C4-2B (cell line): ENCODE measurements at regions not wholly inside any gene's neighbourhood (a gene's known extent, or its start where the extent isn't known, plus 50 kb on each side); places are given as distances from the start of the nearest gene placed in this dataset.

Experiments
- H3K27ac ChIP-seq: fragments of 450-650 bp; 2 replicates; pipeline ENCODE4 v1.5.1; 2017
- ZFX ChIP-seq: fragments of 450-650 bp; IDR thresholded peaks from 2 replicates; pipeline ENCODE4 v1.6.1; 2017
- TF ChIP-seq, protein P1 (sequence below): fragments of 450-650 bp; conservative IDR thresholded peaks from 2 replicates; pipeline ENCODE4 v1.5.1; 2017; ENCODE audit warnings: mild to moderate bottlenecking

DNA sequence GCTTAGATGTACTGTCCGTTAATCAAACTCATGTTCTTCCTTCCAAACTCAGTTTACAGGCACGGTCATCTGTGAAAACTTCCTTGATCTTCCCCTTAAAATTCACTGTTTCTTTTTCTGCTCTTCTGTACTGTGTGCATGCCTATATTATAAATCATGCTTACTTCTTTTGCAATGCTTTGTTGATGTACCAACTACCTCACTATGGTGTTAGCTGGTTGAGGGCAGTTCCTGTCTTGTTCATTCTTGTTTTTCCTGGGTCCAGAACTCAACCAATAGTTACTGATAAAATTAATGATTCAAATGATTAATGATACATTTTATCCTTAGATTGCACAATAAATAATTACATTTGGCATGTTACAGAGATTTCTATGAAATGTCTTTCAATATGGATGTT lies 163.8 kb downstream of the CHRM3 start:
- no peak overlapping the region for H3K27ac ChIP-seq
- no peak for TF ChIP-seq ZFX
- TF ChIP-seq, protein P1, sequence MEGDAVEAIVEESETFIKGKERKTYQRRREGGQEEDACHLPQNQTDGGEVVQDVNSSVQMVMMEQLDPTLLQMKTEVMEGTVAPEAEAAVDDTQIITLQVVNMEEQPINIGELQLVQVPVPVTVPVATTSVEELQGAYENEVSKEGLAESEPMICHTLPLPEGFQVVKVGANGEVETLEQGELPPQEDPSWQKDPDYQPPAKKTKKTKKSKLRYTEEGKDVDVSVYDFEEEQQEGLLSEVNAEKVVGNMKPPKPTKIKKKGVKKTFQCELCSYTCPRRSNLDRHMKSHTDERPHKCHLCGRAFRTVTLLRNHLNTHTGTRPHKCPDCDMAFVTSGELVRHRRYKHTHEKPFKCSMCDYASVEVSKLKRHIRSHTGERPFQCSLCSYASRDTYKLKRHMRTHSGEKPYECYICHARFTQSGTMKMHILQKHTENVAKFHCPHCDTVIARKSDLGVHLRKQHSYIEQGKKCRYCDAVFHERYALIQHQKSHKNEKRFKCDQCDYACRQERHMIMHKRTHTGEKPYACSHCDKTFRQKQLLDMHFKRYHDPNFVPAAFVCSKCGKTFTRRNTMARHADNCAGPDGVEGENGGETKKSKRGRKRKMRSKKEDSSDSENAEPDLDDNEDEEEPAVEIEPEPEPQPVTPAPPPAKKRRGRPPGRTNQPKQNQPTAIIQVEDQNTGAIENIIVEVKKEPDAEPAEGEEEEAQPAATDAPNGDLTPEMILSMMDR = no peak

DNA sequence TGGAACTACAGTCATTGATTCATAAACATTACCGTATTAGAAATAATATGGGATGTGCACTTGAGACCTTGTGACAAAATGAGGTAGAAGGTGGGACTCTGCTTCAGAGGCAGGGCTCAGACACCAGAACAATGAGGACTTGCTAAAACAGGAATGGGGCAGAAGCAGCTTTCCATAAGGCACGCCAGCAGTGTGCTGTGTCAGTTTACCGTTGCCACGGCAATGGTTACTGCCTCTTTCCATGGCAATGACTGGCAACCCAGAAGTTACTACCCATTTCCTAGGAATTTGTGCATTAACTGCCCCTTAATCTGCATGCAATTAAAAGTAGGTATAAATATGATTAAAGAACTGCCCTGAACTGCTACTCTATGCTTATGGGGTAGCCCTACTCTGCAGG lies 169.0 kb downstream of the CHRM3 start:
- TF ChIP-seq, protein P1 = no peak
- no peak for TF ChIP-seq ZFX
- no peak overlapping the region for H3K27ac ChIP-seq

DNA sequence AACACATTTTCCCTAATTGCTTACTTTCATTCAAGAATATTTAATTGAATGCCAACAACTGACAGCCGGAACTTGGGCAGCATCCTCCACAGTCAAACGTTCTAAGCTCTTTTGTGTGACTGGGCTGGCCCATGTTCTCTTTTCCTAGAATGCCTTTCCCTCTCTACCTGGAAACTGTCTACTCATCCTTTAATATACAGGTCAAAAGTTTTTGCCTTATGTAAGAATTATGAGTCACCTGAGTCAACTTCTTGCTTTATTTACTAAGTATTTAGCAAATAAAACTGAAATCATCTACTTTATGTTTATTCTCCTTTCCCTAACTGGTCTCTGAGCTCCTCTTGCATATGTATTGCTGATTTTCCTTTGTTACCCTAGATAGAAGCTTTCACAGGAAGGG lies 172.2 kb downstream of the CHRM3 start:
- TF ChIP-seq, protein P1 = no peak
- no peak for TF ChIP-seq ZFX
- no peak overlapping the region for H3K27ac ChIP-seq

DNA sequence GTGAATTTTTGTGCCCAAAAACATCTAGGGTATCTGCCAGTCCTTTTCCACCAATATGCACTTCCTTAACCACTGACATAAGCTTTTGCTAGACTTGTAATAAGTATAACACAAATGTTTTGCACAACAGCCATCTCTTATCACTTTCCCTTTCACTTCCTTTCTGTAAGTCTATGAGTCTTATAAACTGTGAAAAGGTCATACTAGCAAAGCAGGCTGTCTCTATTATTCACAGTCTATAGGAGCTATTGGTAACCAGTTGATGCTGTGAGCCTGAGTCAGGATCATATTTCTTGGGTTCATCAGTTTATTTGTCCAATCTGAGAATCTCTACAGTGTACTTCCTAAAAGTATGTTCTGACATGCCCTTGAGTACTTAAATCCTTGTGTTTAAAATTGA lies 172.6 kb downstream of the CHRM3 start:
- TF ChIP-seq, protein P1 = no peak
- no peak for TF ChIP-seq ZFX
- no peak overlapping the region for H3K27ac ChIP-seq

GRCh38 chr1:239560921-239561320 lies 174.6 kb downstream of the CHRM3 start:
- H3K27ac ChIP-seq = no peak overlapping the region
- TF ChIP-seq ZFX = no peak
- TF ChIP-seq, protein P1 = no peak

DNA sequence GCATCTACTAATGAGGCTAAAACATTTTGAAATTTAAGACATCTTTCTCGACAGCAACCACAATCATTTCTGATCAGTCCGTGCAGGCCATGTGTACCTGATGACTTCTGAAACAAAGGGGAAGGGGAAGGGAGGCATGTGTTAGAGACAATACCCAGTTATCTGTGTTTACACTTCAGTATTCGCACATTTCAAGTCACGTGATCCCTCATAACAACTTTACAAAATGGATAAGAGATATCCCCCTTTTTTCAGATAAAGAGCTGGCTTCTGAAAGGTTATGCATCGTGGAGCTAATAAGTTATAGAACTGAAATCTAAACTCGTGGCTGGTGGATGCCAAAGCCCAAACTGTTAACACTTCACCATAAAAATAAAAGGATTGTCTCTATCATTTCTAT lies 175.7 kb downstream of the CHRM3 start:
- H3K27ac ChIP-seq = no peak overlapping the region
- TF ChIP-seq, protein P1 = no peak

- TF ChIP-seq, protein P1 = no peak
- TF ChIP-seq ZFX = no peak
- H3K27ac ChIP-seq = no peak overlapping the region
These were observed 177.3 kb downstream of the CHRM3 start for GRCh38 chr1:239563681-239564080.
